ENCODE measurements at regions not wholly inside any gene's neighbourhood (a gene's known extent, or its start where the extent isn't known, plus 50 kb on each side); places are given as distances from the start of the nearest gene placed in this dataset.
"Not testable (repeated sequence)": the region's sequence is repeated elsewhere in the genome, so short reads cannot be mapped to it uniquely, and the experiment has no call there.

- TF ChIP-seq CTCF (IDR thresholded peaks at IDR 0.05; ENCODE audit: unreplicated experiment) = no peak
- no TSS peak for BruUV-seq (replicated peaks)
- Mint-ChIP-seq H3K36me3 (ENCODE audit: insufficient read depth, unreplicated experiment) (no peaks in the 10 kb centered on the region), H3K9me3 (ENCODE audit: low read depth, unreplicated experiment) (no peaks in the 10 kb centered on the region), H3K4me1 (ENCODE audit: low read depth, unreplicated experiment) (no peaks in the 10 kb centered on the region), H3K27me3 (ENCODE audit: unreplicated experiment) (no peaks in the 10 kb centered on the region), H3K4me3 (ENCODE audit: low read depth, unreplicated experiment) (no peak overlapping the region), H3K27ac (ENCODE audit: unreplicated experiment) (no peak overlapping the region)
- intact Hi-C loops (cut with micrococcal nuclease; ENCODE audit: unreplicated experiment) = no loop called here
- CTCF ChIA-PET = interaction anchor here (0.8 kb wide), 1 partner anchor 337 kb away, joined by 3 read pairs; no protein-coding TSS in a partner anchor
- DNase-seq = no peak
Observed at GRCh38 chr10:81439445-81439844, 435.5 kb upstream of the NRG3 start.

DNA sequence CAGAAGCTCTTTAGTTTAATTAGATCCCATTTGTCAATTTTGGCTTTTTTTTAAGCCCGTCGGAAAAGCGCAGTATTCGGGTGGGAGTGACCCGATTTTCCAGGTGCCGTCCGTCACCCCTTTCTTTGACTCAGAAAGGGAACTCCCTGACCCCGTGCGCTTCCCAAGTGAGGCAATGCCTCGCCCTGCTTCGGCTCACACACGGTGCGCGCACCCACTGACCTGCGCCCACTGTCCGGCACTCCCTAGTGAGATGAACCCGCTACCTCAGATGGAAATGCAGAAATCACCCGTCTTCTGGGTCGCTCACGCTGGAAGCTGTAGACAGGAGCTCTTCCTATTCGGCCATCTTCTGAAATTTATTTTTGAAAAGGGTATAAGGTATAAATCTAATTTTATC is 433.4 kb upstream of the NRG3 start:
- H3K27ac Mint-ChIP-seq (ENCODE audit: unreplicated experiment); H3K4me1 Mint-ChIP-seq (ENCODE audit: low read depth, unreplicated experiment); CTCF ChIA-PET; H3K9me3 Mint-ChIP-seq (ENCODE audit: low read depth, unreplicated experiment); H3K27me3 Mint-ChIP-seq (ENCODE audit: unreplicated experiment); intact Hi-C loops (cut with micrococcal nuclease; ENCODE audit: unreplicated experiment); H3K36me3 Mint-ChIP-seq (ENCODE audit: insufficient read depth, unreplicated experiment); H3K4me3 Mint-ChIP-seq (ENCODE audit: low read depth, unreplicated experiment); BruUV-seq (replicated peaks); DNase-seq: not testable (repeated sequence)

DNA sequence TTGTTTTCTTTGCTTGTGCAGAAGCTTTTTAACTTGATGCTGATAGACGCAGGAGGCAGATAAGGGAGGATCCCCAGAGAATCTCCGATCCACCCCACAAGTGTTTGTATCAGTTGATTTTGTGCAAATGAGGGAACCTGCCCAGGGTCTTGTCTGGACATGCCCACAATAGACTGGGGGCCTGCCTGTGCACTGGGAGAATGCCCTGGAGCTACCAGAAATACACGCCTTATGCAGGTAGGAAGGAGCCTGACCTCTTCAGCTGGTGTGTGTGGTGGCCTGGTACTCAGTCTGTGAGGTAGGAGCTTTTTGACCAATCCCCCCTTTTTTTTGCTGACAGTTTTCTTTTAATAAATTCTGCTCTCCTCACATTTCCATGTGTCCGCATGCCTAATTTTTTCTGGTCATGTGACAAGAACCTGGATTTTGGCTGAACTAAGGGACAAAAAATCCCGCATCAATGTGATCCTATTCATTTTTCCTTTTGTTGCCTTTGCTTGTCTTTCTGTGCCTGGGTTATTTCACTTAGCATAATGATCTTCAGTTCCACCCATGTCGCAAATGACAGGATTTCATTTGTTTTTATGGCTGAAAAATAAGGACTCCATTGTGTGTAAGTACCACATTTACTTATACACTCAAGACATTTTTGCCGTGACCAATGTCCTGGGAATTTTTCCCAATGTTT is 430.6 kb upstream of the NRG3 start:
- no peak for TF ChIP-seq CTCF (IDR thresholded peaks at IDR 0.05; ENCODE audit: unreplicated experiment)
- CTCF ChIA-PET = no interaction called here
- intact Hi-C loops (cut with micrococcal nuclease; ENCODE audit: unreplicated experiment) = no loop called here
- H3K4me1 Mint-ChIP-seq (ENCODE audit: low read depth, unreplicated experiment) = no peaks in the 10 kb centered on the region
- H3K4me3 Mint-ChIP-seq (ENCODE audit: low read depth, unreplicated experiment) = no peak overlapping the region
- H3K36me3 Mint-ChIP-seq (ENCODE audit: insufficient read depth, unreplicated experiment) = no peaks in the 10 kb centered on the region
- H3K9me3 Mint-ChIP-seq (ENCODE audit: low read depth, unreplicated experiment) = no peaks in the 10 kb centered on the region
- DNase-seq = no peak
- H3K27me3 Mint-ChIP-seq (ENCODE audit: unreplicated experiment) = no peaks in the 10 kb centered on the region
- H3K27ac Mint-ChIP-seq (ENCODE audit: unreplicated experiment) = no peak overlapping the region
- BruUV-seq (replicated peaks) = no TSS peak

DNA sequence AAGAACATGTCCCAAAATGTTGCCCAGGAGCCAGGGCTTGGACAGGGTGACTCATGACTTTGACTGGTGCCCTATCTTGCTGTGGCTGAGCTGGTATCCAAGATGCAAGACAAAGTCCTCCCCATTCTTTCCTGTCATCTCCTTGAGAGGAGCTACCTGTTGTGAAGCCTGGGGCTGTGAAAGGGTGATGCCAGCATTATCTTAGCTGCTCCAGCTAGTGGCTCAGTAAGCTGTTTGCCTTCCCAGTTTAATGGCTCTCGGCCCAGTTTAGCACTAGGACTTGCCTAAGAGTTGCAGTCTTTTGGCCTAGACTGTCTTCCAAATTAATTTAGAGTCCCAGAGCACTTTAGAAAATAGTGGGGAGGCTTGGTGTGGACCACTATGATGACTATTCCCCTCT is 424.3 kb upstream of the NRG3 start:
- no TSS peak for BruUV-seq (replicated peaks)
- intact Hi-C loops (cut with micrococcal nuclease; ENCODE audit: unreplicated experiment) = no loop called here
- H3K27me3 Mint-ChIP-seq (ENCODE audit: unreplicated experiment) = no peaks in the 10 kb centered on the region

More for the DNA sequence above, 424.3 kb upstream of the NRG3 start:
- no peak for DNase-seq
- no peak overlapping the region for H3K4me3 Mint-ChIP-seq (ENCODE audit: low read depth, unreplicated experiment)
- no peaks in the 10 kb centered on the region for H3K4me1 Mint-ChIP-seq (ENCODE audit: low read depth, unreplicated experiment)
- no peak for TF ChIP-seq CTCF (IDR thresholded peaks at IDR 0.05; ENCODE audit: unreplicated experiment)
- H3K36me3 Mint-ChIP-seq (ENCODE audit: insufficient read depth, unreplicated experiment) = no peaks in the 10 kb centered on the region
- no peaks in the 10 kb centered on the region for H3K9me3 Mint-ChIP-seq (ENCODE audit: low read depth, unreplicated experiment)
- H3K27ac Mint-ChIP-seq (ENCODE audit: unreplicated experiment) = no peak overlapping the region
- CTCF ChIA-PET = interaction anchor here (0.8 kb wide), 1 partner anchor 47 kb away, joined by 4 read pairs; no protein-coding TSS in a partner anchor
